ENCODE measurements at regions not wholly inside any gene's neighbourhood (a gene's known extent, or its start where the extent isn't known, plus 50 kb on each side); places are given as distances from the start of the nearest gene placed in this dataset.

- TF ChIP-seq CTCF (IDR thresholded peaks at IDR 0.05 in 4 of 5, conservative IDR thresholded peaks at IDR 0.05 in 1 of 5), result no peak
- no peak for TF ChIP-seq POLR2A (IDR thresholded peaks at IDR 0.05)
- Histone ChIP-seq H3K4me1 (peaks cover 0 to 14% of the 10 kb centered on the region in 2 donors), H3K36me3 (no peaks in the 10 kb centered on the region), H3K4me3 (no peak overlapping the region), H3K27ac (peak overlapping the region; percentile 16 to 62 (median 34)), H3K27me3 (no peaks in the 10 kb centered on the region), H3K9me3 (no peaks in the 10 kb centered on the region)
- in situ Hi-C loops (cut with MboI; ENCODE audit: low sequenced_read_pairs in 4 of 4), result no loop called here
- ATAC-seq (peak; percentile 36 to 39), DNase-seq (no peak)
- intact Hi-C loops (cut with DNase I; ENCODE audit: low total_unique reads), result no loop called here
Observed at GRCh38 chr5:158423623-158424200, 564.8 kb upstream of the CLINT1 start.

GRCh38 chr5:158422653-158423515 lies 563.9 kb upstream of the CLINT1 start:
- ATAC-seq (no peak), DNase-seq (no peak)
- peaks cover 0 to 14% of the 10 kb centered on the region in 2 donors for H3K4me1 ChIP-seq
- H3K4me3 ChIP-seq, result no peak overlapping the region
- intact Hi-C loops (cut with DNase I; ENCODE audit: low total_unique reads), result no loop called here
- no peaks in the 10 kb centered on the region for H3K27me3 ChIP-seq
- H3K9me3 ChIP-seq, result no peaks in the 10 kb centered on the region
- H3K36me3 ChIP-seq, result no peaks in the 10 kb centered on the region
- in situ Hi-C loops (cut with MboI; ENCODE audit: low sequenced_read_pairs in 4 of 4), result no loop called here
- H3K27ac ChIP-seq, result peak overlapping the region; percentile 16 to 62 (median 34)
- no peak for TF ChIP-seq POLR2A (IDR thresholded peaks at IDR 0.05)
- TF ChIP-seq CTCF (IDR thresholded peaks at IDR 0.05 in 4 of 5, conservative IDR thresholded peaks at IDR 0.05 in 1 of 5), result no peak

GRCh38 chr5:158421319-158421718 lies 562.4 kb upstream of the CLINT1 start:
- Histone ChIP-seq H3K27ac (no peak overlapping the region), H3K4me1 (peaks cover 0 to 14% of the 10 kb centered on the region in 2 donors), H3K27me3 (no peaks in the 10 kb centered on the region), H3K9me3 (no peaks in the 10 kb centered on the region), H3K36me3 (no peaks in the 10 kb centered on the region), H3K4me3 (no peak overlapping the region)
- intact Hi-C loops (cut with DNase I; ENCODE audit: low total_unique reads), result no loop called here
- ATAC-seq, result no peak
- no peak for DNase-seq
- in situ Hi-C loops (cut with MboI; ENCODE audit: low sequenced_read_pairs in 4 of 4), result no loop called here
- TF ChIP-seq CTCF (IDR thresholded peaks at IDR 0.05 in 4 of 5, conservative IDR thresholded peaks at IDR 0.05 in 1 of 5) (no peak), POLR2A (IDR thresholded peaks at IDR 0.05) (no peak)

- H3K4me3 ChIP-seq, result no peak overlapping the region
- no peak for ATAC-seq
- TF ChIP-seq CTCF (IDR thresholded peaks at IDR 0.05 in 4 of 5, conservative IDR thresholded peaks at IDR 0.05 in 1 of 5), result no peak
Observed at GRCh38 chr5:158419186-158419585, 560.2 kb upstream of the CLINT1 start.

More at GRCh38 chr5:158419186-158419585, 560.2 kb upstream of the CLINT1 start:
- no peaks in the 10 kb centered on the region for H3K36me3 ChIP-seq
- no peak for DNase-seq
- H3K9me3 ChIP-seq, result no peaks in the 10 kb centered on the region
- peaks cover 0 to 12% of the 10 kb centered on the region in 2 donors for H3K4me1 ChIP-seq
- intact Hi-C loops (cut with DNase I; ENCODE audit: low total_unique reads) (no loop called here), in situ Hi-C loops (cut with MboI; ENCODE audit: low sequenced_read_pairs in 4 of 4) (no loop called here)
- H3K27me3 ChIP-seq, result no peaks in the 10 kb centered on the region
- H3K27ac ChIP-seq, result no peak overlapping the region

All from gastrocnemius medialis (tissue), 4 donors.